Esophagus (tissue), 2 donors: ENCODE measurements at regions not wholly inside any gene's neighbourhood (a gene's known extent, or its start where the extent isn't known, plus 50 kb on each side); places are given as distances from the start of the nearest gene placed in this dataset.

Experiments
- H3K27ac ChIP-seq, 2 donors: one replicate each; pipeline ENCODE4 v1.5.1; 2013; ENCODE audit warnings: low read depth in 2 of 2, mild to moderate bottlenecking in 2 of 2, inconsistent platforms in 1 of 2, low read length in 1 of 2, moderate library complexity in 1 of 2
- H3K27me3 ChIP-seq, 2 donors: one replicate each; pipeline ENCODE4 v1.6.1; 2013; ENCODE audit warnings: low read length in 2 of 2, control low read depth in 1 of 2, mild to moderate bottlenecking in 1 of 2; ENCODE audit not compliant: insufficient read depth in 2 of 2, control insufficient read depth in 1 of 2
- H3K36me3 ChIP-seq, 2 donors: one replicate each; pipeline ENCODE4 v1.6.1; 2013; ENCODE audit warnings: low read length in 1 of 2; ENCODE audit not compliant: control insufficient read depth in 2 of 2, insufficient read depth in 2 of 2
- H3K4me1 ChIP-seq, 2 donors: one replicate each; pipeline ENCODE4 v1.6.1; 2013; ENCODE audit warnings: low read length in 1 of 2; ENCODE audit not compliant: control insufficient read depth in 2 of 2, insufficient read depth in 2 of 2
- H3K4me3 ChIP-seq, 2 donors: one replicate each; pipeline ENCODE4 v1.5.1; 2013; ENCODE audit warnings: low read length in 2 of 2, mild to moderate bottlenecking in 2 of 2, low read depth in 1 of 2, moderate library complexity in 1 of 2
- H3K9me3 ChIP-seq, 2 donors: one replicate each; pipeline ENCODE4 v1.6.1; 2013; ENCODE audit warnings: mild to moderate bottlenecking in 2 of 2, low read depth in 1 of 2, low read length in 1 of 2, moderate library complexity in 1 of 2; ENCODE audit not compliant: control insufficient read depth in 2 of 2, insufficient read depth in 1 of 2
- WGBS, 2 donors: extraction: QIAGEN DNeasy Blood & Tissue Kit; methylation state at CpG; one replicate each; pipeline ENCODE4 v1.1.7; 2013; 5-methylcytosine and 5-hydroxymethylcytosine counted together
- donor health status: healthy with polysubstance abuse.
- donor health status: Bipolar disorder and iron deficiency.

DNA sequence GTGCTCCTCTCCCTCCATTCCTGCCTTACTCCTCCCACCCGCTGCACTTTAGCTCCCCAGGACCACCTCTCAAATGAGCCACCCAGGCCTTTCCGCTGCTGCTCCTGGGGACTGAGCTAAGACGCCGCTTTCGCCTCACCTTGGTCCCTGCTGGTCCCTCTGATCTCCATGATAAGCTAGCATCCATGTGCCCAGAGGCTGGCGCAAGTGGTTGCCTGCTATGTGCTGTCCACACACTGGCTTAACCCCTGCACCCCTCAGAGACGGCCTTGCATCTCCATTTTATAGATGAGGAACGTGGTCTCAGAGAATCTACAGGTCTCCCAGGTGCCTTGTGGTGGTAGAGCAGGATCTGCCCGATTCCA is 160.1 kb upstream of the PMEPA1 start:
- Histone ChIP-seq H3K27me3 (no peaks in the 10 kb centered on the region), H3K4me1 (no peaks in the 10 kb centered on the region), H3K36me3 (no peaks in the 10 kb centered on the region), H3K27ac (no peak overlapping the region), H3K4me3 (no peak overlapping the region), H3K9me3 (no peaks in the 10 kb centered on the region)
- 70 to 80% methylated on average over 9 of the region's 9 CpGs for WGBS, 2 donors

DNA sequence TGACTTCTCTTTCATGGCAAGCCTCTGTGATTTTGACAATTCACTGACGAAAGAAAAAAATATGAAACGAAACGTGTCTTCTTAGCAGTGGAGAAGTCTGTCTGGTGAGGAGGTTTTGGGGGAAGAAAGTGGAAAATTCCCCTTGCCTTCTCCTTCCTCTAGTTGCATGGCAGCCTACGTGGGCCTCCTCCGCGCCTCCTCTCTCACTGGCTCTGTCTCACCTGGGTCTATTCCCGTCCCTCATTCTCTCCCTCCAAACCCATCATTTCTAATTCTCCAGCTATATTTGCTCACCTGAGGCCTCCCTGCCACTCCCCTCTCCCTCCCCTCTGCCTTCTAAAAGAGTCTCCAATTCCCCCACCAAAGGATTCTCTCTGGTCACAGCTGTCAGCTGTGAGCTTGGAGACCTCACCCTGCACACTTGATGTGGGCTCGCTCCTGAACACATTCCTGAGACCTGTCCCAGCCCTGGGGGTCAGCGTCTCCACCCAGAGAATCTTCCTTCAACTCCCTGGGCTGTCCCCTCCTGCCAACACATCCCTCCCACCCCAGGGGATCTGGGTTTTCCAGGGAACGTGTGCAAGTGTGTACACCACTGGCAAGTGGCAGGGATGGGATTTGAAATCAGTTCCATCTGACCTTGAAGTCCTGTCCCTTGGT is 159.6 kb upstream of the PMEPA1 start:
- H3K9me3 ChIP-seq = no peaks in the 10 kb centered on the region
- no peaks in the 10 kb centered on the region for H3K27me3 ChIP-seq
- H3K4me3 ChIP-seq = no peak overlapping the region
- H3K36me3 ChIP-seq = no peaks in the 10 kb centered on the region
- 65 to 72% methylated on average over 10 of the region's 10 CpGs for WGBS, 2 donors
- H3K27ac ChIP-seq = no peak overlapping the region
- H3K4me1 ChIP-seq = no peaks in the 10 kb centered on the region

DNA sequence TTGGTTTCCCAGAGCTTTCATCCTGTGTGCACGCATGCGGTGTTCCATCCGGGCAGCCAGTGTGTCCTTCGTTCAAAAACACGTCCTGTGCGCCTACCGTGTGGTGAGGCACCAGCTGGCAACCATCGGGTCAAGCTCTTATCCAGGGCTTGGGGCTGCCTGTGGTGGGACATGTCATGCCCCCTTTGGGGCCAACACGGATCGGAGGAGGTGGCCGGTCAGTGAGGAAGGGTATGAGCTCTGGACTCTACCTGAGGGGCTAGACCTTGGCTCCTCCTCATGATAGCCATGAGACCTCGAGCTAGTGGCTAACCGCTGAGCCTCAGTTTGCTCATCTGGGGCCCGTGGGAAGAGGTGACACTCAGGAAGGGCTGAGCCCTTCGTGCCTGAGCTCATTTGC is 158.5 kb upstream of the PMEPA1 start:
- 86 to 91% methylated on average over 15 of the region's 15 CpGs for WGBS, 2 donors
- no peak overlapping the region for H3K27ac ChIP-seq
- H3K4me3 ChIP-seq = no peak overlapping the region
- no peaks in the 10 kb centered on the region for H3K27me3 ChIP-seq
- no peaks in the 10 kb centered on the region for H3K9me3 ChIP-seq
- no peaks in the 10 kb centered on the region for H3K4me1 ChIP-seq
- H3K36me3 ChIP-seq = no peaks in the 10 kb centered on the region

DNA sequence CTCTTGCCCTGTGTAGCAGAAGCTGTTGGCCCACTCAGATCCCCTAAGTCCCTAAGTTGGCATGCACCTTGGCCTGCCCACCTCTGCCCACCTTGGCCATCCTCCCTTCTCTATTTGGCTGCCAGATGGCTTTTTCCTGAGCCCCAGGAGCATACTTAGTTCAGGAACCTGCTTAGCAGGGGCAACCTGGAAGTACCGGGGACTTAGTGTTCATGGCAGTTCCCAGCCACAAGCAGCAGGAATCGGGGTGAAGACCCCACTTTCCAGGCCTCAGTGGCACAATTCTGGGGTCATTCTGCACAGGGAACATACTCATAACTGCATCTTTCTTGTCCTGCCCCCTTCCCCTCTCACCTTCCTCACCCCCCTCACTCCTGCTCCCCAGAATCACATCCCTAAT is 158.0 kb upstream of the PMEPA1 start:
- Histone ChIP-seq H3K27ac (no peak overlapping the region), H3K36me3 (no peaks in the 10 kb centered on the region), H3K4me3 (no peak overlapping the region), H3K4me1 (no peaks in the 10 kb centered on the region), H3K27me3 (no peaks in the 10 kb centered on the region), H3K9me3 (no peaks in the 10 kb centered on the region)
- WGBS, 2 donors = 88 to 89% methylated on average over 2 of the region's 2 CpGs

DNA sequence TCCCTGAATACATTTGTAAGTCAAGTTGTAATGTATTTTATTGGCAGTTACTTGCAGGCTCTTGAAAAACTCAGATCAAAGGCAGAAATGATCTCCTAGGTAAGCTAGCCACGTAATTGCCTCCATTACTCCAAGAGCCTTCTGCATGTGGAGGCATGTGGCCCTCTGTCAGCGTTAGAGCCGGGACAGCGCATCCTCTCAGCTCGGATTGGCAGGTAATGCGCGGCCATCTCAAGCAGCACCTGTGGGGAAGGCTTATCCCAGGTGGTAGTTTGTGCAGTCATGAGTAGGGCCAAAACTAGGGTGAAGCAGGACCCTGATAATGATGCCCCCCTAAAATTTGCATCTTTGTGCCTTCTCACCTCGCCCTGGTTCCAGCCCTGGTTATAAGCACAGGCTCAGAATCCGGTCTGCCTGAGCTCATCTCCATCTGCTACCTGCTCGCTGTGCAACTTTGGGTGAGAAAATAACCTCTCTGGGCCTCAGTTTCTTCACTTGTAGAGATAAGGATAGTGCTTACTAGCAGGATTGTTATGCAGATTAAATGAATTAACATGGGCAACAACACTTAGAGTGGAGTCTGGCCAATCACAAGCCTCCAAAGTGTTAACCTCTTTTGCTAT is 157.5 kb upstream of the PMEPA1 start:
- H3K4me1 ChIP-seq = no peaks in the 10 kb centered on the region
- H3K9me3 ChIP-seq = no peaks in the 10 kb centered on the region
- no peak overlapping the region for H3K4me3 ChIP-seq
- H3K27me3 ChIP-seq = no peaks in the 10 kb centered on the region
- H3K27ac ChIP-seq = no peak overlapping the region
- 67 to 80% methylated on average over 10 of the region's 10 CpGs for WGBS, 2 donors
- H3K36me3 ChIP-seq = no peaks in the 10 kb centered on the region

DNA sequence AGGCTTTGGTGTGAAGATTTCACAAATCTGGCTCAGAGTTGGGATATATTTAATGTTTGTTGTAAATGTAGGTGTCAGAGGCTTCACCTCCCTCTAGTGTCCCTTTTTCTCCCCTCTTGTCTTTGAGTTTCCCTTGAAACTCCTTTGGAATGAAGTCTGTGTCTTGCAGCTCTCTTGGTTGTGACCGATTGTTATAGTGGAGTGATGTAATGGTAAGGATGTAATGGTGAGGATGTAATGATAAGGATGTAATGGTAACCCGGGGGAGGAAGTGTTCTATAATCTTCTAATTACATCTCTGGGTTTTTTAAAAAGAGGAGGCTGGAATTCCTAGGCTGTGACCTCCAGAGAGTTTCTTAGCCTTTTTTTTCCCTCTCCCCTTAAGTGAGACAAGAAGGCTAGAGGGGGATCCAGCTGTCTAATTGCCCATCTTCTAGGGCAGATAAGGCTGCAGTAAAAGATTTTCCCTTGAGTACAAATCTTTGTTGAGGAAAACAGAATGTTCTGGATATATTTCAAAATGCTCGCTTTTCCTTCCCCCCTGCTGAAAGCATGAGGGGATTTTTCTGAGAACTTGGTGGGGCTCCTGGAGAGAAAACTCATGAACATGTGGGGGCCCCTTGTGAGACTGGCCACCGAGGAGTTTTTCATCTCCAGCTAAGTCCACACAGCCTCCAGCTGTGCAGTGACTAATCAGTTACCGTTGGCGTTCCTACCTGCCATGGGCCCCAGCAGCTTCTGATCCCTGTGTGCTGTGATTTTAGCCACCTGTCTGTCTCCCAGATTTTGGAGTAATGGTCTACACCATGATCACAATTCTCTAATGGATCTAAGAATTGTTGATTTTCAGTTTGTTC is 156.7 kb upstream of the PMEPA1 start:
- Histone ChIP-seq H3K4me1 (no peaks in the 10 kb centered on the region), H3K9me3 (no peaks in the 10 kb centered on the region), H3K36me3 (no peaks in the 10 kb centered on the region), H3K27me3 (no peaks in the 10 kb centered on the region), H3K27ac (no peak overlapping the region), H3K4me3 (no peak overlapping the region)
- 46 to 53% methylated on average over 6 of the region's 6 CpGs for WGBS, 2 donors

DNA sequence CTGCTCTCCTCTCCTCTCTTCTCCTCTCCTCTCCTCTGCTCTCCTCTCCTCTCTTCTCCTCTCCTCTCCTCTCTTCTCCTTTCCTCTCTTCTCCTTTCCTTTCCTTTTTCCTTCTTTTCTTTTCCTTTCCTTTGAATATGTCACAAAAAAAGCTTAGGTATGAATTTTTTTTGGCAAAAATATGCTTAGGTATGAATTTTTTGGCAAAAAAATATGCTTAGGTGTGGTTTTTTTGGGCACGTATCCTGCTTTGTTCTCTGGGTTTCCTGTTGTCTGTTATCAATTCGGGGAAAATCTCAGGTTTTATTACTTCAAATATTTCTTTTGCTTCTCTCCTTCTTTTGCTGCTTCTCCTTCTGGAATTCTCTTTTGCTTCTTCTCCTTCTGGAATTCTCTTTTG is 155.5 kb upstream of the PMEPA1 start:
- no peaks in the 10 kb centered on the region for H3K36me3 ChIP-seq
- no peaks in the 10 kb centered on the region for H3K27me3 ChIP-seq
- H3K4me3 ChIP-seq = no peak overlapping the region
- no peaks in the 10 kb centered on the region for H3K4me1 ChIP-seq
- H3K9me3 ChIP-seq = no peaks in the 10 kb centered on the region
- 46 to 55% methylated on average over 2 of the region's 2 CpGs for WGBS, 2 donors
- no peak overlapping the region for H3K27ac ChIP-seq

DNA sequence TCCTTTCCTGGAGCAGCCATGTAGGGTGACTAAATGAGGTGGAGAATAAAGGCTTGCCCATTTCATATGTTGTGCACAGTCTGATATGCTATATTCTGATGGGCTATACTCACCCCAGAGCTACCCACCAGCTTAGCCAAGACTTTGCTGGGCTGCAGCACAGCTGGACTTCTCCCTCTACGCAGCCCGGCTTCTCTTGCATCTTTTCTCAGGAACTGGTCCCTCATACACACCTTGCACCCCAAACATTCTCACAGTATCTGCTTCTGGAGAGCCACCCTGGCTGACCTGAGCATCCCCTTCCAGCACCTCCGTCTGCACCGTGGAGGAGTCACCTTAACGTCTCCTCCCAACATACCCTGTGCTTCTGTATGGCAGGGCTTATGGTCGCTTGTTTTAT is 150.8 kb upstream of the PMEPA1 start:
- no peaks in the 10 kb centered on the region for H3K36me3 ChIP-seq
- no peaks in the 10 kb centered on the region for H3K4me1 ChIP-seq
- no peaks in the 10 kb centered on the region for H3K27me3 ChIP-seq
- H3K4me3 ChIP-seq = no peak overlapping the region
- 87 to 93% methylated on average over 6 of the region's 6 CpGs for WGBS, 2 donors
- no peak overlapping the region for H3K27ac ChIP-seq
- no peaks in the 10 kb centered on the region for H3K9me3 ChIP-seq

DNA sequence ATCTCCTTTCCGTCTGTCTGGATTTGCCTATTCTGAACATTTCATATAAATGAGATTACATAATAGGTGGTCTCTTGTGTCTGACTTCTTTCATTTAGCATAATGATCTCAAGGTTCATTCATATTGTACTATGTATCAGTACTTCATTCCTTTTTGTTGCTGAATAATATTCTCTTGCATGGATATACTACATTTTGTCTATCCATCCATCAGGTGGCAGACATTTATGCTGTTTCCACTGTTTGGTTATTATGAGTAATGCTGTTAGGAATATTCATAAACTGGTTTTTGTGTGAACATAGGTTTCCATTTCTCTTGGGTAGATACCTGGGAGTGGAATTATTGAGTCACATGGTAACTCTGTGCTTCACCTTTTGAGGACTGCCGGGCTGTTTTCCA is 148.2 kb upstream of the PMEPA1 start:
- H3K4me1 ChIP-seq = no peaks in the 10 kb centered on the region
- H3K27ac ChIP-seq = no peak overlapping the region

More for the DNA sequence above, 148.2 kb upstream of the PMEPA1 start:
- no peaks in the 10 kb centered on the region for H3K9me3 ChIP-seq
- WGBS, 2 donors = 87 to 88% methylated on average over 2 of the region's 2 CpGs
- H3K4me3 ChIP-seq = no peak overlapping the region
- no peaks in the 10 kb centered on the region for H3K27me3 ChIP-seq
- H3K36me3 ChIP-seq = no peaks in the 10 kb centered on the region
